ENCODE measurements at regions not wholly inside any gene's neighbourhood (a gene's known extent, or its start where the extent isn't known, plus 50 kb on each side); places are given as distances from the start of the nearest gene placed in this dataset.

DNA sequence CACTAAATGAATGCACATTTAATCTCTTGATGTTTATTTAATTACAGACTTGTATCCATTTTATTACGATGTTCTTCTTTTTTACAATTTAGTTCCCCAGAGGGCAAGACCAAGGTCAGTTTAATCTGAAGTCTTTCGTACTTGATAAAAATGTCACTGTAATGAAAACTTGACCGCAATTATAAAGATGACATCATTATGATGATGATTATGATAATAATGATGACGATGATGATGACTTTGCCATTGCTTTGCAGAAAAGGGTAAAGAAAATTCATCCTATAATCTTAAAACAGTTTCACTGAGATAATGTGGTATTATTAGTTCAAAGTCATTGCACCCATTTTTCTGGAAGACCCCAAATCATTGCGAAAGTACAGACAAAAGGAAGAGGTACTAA is 290.1 kb downstream of the NEBL start:
- Histone ChIP-seq H3K9ac (replicated peaks in 1 of 4; ENCODE audit: extremely low read depth in 1 of 4, low read depth in 3 of 4, low read length in 3 of 4) (no peak overlapping the region), H3K4ac (replicated peaks; ENCODE audit: insufficient read length, low read depth, low read length) (no peak overlapping the region), H2BK20ac (ENCODE audit: low read length) (no peak overlapping the region), H4K8ac (ENCODE audit: extremely low read depth, insufficient read depth, low read length) (no peak overlapping the region), H2BK15ac (ENCODE audit: low read length) (no peak overlapping the region), H2AK5ac (ENCODE audit: low read depth, low read length) (no peak overlapping the region), H3K79me2 (ENCODE audit: control insufficient read depth in 1 of 2, insufficient read depth in 2 of 2, low read length in 2 of 2) (no peaks in the 10 kb centered on the region), H3K4me2 (ENCODE audit: insufficient read depth in 1 of 2, low read depth in 2 of 2, low read length in 2 of 2) (no peak overlapping the region), H3K14ac (ENCODE audit: insufficient read length) (no peak overlapping the region), H3K27ac (ENCODE audit: low read depth, low read length) (no peak overlapping the region), H2BK5ac (ENCODE audit: low read depth, low read length) (no peak overlapping the region), H3K9me3 (ENCODE audit: insufficient read depth in 2 of 2, low read depth in 1 of 2, low read length in 1 of 2) (no peaks in the 10 kb centered on the region), H3K79me1 (ENCODE audit: low read depth, low read length) (no peaks in the 10 kb centered on the region), H4K91ac (replicated peaks; ENCODE audit: insufficient read length, low read length) (no peak overlapping the region), H2BK120ac (replicated peaks; ENCODE audit: low read depth, low read length) (no peak overlapping the region), H3K4me1 (replicated peaks in 1 of 4; ENCODE audit: control insufficient read depth in 3 of 4, insufficient read depth in 4 of 4, low read length in 3 of 4) (no peaks in the 10 kb centered on the region), H4K5ac (ENCODE audit: insufficient read length, low read depth, low read length) (no peak overlapping the region), H3K4me3 (ENCODE audit: extremely low read depth in 1 of 4, insufficient read depth in 2 of 4, low read depth in 3 of 4, low read length in 4 of 4) (no peak overlapping the region), H3K27me3 (replicated peaks in 1 of 4; ENCODE audit: control insufficient read depth in 3 of 4, extremely low read depth in 1 of 4, insufficient read depth in 3 of 4, low read length in 3 of 4) (no peaks in the 10 kb centered on the region), H3K23ac (ENCODE audit: insufficient read length) (no peak overlapping the region), H2BK12ac (ENCODE audit: low read depth, low read length) (no peak overlapping the region), H2AFZ (ENCODE audit: low read length) (no peak overlapping the region), H3K23me2 (ENCODE audit: low read depth, low read length) (no peaks in the 10 kb centered on the region; the same call in 1 of the 2 replicates), H3K56ac (replicated peaks; ENCODE audit: insufficient read length, low read depth, low read length) (no peak overlapping the region), H4K20me1 (replicated peaks in 1 of 2; ENCODE audit: control insufficient read depth in 1 of 2, insufficient read depth in 2 of 2, low read length in 2 of 2) (no peaks in the 10 kb centered on the region), H3K18ac (ENCODE audit: extremely low read depth, low read length) (no peak overlapping the region), H3K36me3 (ENCODE audit: control insufficient read depth in 2 of 4, insufficient read depth in 4 of 4, low read length in 3 of 4) (no peaks in the 10 kb centered on the region)
- FAIRE-seq (no peak), DNase-seq (ENCODE audit: low read depth in 1 of 2, low spot score in 2 of 2) (no peak)
- WGBS, 2 experiments (ENCODE audit: extremely low coverage in 1 of 2, insufficient coverage in 1 of 2, insufficient read length in 1 of 2, insufficient replicate concordance in 2 of 2, low coverage in 1 of 2, low lambda C conversion rate in 2 of 2, missing lambda C conversion rate in 1 of 2): 88% methylated on average over 5 of the region's 5 CpGs; no CpG with 5 or more reads in 1 of the 2 experiments
- POLR2A ChIA-PET (ENCODE audit: partially characterized antibody): interaction anchor here (1.3 kb wide), 1 partner anchor 11 kb away, joined by 3 read pairs; no protein-coding TSS in a partner anchor
- CTCF ChIA-PET (ENCODE audit: partially characterized antibody): no interaction called here
- no peak for TF ChIP-seq CEBPB (IDR thresholded peaks at IDR 0.05; ENCODE audit: low read depth, low read length)
- no peak for TF ChIP-seq SUZ12 (IDR thresholded peaks at IDR 0.05; ENCODE audit: low read length)
- no peak for TF ChIP-seq ASH2L (IDR thresholded peaks at IDR 0.05; ENCODE audit: low read length)
- no peak for TF ChIP-seq MAFK (IDR thresholded peaks at IDR 0.05; ENCODE audit: low read depth, low read length)
- TF ChIP-seq CBX8 (IDR thresholded peaks at IDR 0.05; ENCODE audit: borderline replicate concordance, low read depth, low read length): no peak
- no peak for TF ChIP-seq HDAC2 (IDR thresholded peaks at IDR 0.05; ENCODE audit: borderline replicate concordance in 1 of 2, low read depth in 2 of 2, low read length in 2 of 2)
- TF ChIP-seq SRF (IDR thresholded peaks at IDR 0.05; ENCODE audit: low read depth, low read length): no peak
- no peak for TF ChIP-seq TCF12 (IDR thresholded peaks at IDR 0.05; ENCODE audit: low read depth, low read length)
- TF ChIP-seq CHD1 (IDR thresholded peaks at IDR 0.05; ENCODE audit: low read depth, low read length): no peak
- TF ChIP-seq, protein P1, sequence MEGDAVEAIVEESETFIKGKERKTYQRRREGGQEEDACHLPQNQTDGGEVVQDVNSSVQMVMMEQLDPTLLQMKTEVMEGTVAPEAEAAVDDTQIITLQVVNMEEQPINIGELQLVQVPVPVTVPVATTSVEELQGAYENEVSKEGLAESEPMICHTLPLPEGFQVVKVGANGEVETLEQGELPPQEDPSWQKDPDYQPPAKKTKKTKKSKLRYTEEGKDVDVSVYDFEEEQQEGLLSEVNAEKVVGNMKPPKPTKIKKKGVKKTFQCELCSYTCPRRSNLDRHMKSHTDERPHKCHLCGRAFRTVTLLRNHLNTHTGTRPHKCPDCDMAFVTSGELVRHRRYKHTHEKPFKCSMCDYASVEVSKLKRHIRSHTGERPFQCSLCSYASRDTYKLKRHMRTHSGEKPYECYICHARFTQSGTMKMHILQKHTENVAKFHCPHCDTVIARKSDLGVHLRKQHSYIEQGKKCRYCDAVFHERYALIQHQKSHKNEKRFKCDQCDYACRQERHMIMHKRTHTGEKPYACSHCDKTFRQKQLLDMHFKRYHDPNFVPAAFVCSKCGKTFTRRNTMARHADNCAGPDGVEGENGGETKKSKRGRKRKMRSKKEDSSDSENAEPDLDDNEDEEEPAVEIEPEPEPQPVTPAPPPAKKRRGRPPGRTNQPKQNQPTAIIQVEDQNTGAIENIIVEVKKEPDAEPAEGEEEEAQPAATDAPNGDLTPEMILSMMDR (IDR thresholded peaks at IDR 0.05; ENCODE audit: control extremely low read depth in 1 of 3, insufficient read depth in 1 of 3, low read depth in 1 of 3, low read length in 3 of 3): no peak
- no peak for TF ChIP-seq KDM5A (IDR thresholded peaks at IDR 0.05; ENCODE audit: low read length)

Measured in H1 (cell line).